Ovary (tissue), 3 donors: ENCODE measurements at regions not wholly inside any gene's neighbourhood (a gene's known extent, or its start where the extent isn't known, plus 50 kb on each side); places are given as distances from the start of the nearest gene placed in this dataset.

Source experiments
- CTCF ChIP-seq, 3 donors: fragments of 450-650 bp in 2 of 3; fragments of 200-600 bp in 1 of 3; IDR thresholded peaks; one replicate each; pipeline versions ENCODE4 v1.5.1 to v1.8.0; 2016 to 2022; ENCODE audit warnings: antibody characterized with exemption in 3 of 3, mild to moderate bottlenecking in 1 of 3
- EP300 ChIP-seq: sonication (generic); formaldehyde crosslinking; IDR thresholded peaks from one replicate; pipeline ENCODE4 v1.6.1; 2017; ENCODE audit warnings: antibody characterized with exemption
- donor health status: DM: no; HTN: no; CAD: no.

GRCh38 chr14:71408362-71409030 lies 501.2 kb downstream of the PCNX1 start:
- no peak for TF ChIP-seq CTCF (IDR thresholded peaks at IDR 0.05)
- TF ChIP-seq EP300: no peak
